H54 (cell line): ENCODE measurements at regions not wholly inside any gene's neighbourhood (a gene's known extent, or its start where the extent isn't known, plus 50 kb on each side); places are given as distances from the start of the nearest gene placed in this dataset.

ENCODE experiments used
- DNase-seq: peaks from one replicate; pipeline ENCODE4 v3.0.0; 2011; ENCODE audit warnings: low spot score, mixed read lengths; ENCODE audit not compliant: insufficient read length
- FAIRE-seq: peaks from 3 replicates; lab custom pipeline; 2011; peaks lifted over from hg19 to GRCh38; lab: Jason Lieb, UNC
- POLR2A ChIP-seq: IDR thresholded peaks from 2 replicates; pipeline ENCODE4 v1.6.1; 2011; ENCODE audit warnings: low read depth, mild to moderate bottlenecking, low read length

DNA sequence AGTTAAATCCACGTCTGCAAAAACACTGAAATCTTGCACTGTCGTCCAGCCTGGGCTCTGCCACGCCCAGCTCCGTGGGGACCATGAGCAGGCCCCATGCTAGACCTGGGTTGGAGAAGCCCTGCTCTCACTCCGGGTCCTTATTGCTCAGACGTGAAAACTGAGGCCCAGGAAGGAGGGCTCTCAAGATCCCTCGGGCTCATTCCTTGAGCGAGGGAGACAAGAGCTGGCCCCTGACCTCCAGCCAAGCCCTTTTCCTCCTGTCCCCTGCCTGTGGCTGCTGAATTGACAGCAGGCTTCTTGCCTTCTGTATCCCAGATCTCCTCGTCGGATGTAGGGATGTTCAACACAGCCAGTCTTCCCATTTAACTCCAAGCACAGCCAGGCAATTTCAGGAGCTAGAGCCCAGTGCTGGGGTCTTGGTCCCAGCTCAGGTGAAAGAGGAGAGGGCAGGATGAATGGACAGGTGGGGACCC lies 109.5 kb downstream of the CPZ start:
- no peak for TF ChIP-seq POLR2A
- DNase-seq (no peak), FAIRE-seq (no peak)

DNA sequence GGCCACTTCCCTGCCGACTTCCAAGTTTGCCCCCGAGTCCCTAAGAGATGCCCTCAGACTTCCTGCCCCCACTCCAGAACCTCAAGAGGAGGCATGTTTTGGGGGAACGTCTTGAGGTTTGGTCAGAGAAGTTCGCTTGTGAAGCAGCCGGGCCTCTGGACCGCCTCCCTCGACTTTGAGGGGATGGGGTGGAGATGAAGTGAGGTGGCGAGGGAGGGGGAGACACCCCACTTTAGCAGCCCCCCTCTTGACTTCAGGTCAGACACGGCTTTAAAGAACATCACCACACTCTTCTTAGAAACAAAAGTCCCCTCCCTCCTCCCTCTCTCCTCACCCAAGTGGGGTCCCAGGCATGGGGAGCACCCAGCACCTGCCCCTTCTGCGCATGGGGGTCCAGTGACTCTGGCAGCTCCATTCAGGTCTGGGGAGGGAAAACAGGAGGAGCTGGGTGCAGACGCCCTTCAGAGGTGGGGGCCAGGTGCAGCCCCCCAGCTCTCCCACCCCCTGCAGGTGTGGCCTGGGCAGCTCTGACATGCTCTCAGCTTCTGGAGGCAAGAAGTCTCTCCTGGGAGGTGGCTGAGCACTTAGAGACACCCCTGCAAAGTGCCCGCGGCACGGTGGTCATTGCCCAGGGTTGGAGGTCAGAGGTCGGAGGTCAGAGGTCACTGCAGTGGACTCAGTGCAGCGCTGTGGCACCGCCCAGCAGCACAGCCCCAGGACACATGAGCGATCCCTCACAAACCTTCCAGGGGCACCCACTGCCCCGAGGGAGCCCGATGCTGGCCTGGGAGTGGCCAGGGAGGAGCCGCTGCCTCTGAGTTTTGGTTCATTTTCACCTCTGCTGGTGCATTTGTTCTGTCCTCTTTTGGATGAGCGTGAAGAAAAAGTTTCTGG lies 108.8 kb downstream of the CPZ start:
- no peak for FAIRE-seq
- no peak for DNase-seq
- no peak for TF ChIP-seq POLR2A

DNA sequence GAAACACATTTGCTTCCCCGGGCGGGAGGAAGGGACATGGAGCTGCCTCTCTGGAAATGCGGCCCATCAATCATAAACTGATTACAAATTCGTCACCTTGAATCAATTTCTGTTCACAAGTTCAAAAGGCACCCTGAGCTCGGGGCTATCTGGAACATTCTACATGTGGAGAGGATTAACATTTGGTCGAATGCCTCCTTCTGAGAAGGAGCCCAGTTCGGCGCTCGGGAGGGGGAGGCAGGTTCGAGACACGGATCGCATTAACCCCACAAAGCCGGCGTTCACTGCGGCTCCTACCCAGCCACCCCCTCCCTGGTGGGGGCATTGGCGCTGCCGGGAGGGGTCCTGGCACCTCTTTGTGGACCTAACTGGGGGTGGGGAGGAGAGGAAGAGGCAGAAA lies 108.0 kb downstream of the CPZ start:
- TF ChIP-seq POLR2A, result no peak
- no peak for FAIRE-seq
- no peak for DNase-seq

DNA sequence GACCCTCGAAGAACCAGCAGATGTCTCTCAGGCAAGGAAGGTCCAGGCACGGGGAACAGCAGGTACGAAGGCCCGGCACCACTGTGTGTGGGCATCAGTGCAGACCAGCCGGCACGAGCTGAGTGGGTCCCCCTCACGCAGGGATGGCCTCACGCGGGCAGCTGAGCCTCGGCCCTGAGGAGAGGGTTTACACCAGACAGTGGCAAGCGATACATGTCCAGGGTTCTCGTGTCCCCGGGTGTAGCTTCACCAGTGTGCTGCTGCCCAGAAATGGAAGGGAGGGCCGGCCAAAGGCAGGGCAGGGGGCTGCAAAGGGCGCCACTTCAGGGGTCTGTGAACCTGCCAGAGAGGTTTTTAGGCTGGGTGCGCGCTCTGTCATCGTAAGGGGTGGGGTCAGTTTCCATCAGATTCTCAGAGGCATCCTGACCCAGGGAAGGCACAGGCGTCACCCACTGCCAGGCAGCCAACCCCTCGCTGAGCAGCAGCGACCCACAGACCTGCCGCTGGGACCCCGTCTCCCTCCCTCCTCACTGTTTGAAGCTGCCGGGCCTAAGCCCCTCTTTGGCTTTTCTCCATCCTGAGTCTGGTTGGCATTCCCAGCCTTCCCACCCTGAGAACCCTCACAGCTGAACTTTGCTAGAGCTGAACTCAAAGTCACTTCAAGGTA lies 107.0 kb downstream of the CPZ start:
- TF ChIP-seq POLR2A, result no peak
- FAIRE-seq (no peak), DNase-seq (no peak)

DNA sequence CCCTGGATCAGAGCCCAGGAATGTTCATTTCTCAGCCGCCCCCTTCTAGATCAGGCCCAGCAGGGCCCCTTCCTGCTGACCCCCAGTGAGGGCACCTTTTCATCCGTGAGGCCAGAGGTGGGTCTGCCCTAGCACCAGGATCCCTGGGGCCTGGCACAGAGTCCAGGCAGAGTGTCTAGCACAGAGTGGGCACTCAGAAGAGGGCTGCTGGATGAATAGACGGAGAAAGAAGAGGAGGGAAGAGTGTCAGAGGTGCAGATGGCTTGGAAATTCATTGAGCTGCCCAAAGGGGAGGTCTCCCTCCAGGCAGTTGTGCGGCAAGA lies 106.5 kb downstream of the CPZ start:
- TF ChIP-seq POLR2A, result no peak
- FAIRE-seq, result no peak
- DNase-seq, result no peak

DNA sequence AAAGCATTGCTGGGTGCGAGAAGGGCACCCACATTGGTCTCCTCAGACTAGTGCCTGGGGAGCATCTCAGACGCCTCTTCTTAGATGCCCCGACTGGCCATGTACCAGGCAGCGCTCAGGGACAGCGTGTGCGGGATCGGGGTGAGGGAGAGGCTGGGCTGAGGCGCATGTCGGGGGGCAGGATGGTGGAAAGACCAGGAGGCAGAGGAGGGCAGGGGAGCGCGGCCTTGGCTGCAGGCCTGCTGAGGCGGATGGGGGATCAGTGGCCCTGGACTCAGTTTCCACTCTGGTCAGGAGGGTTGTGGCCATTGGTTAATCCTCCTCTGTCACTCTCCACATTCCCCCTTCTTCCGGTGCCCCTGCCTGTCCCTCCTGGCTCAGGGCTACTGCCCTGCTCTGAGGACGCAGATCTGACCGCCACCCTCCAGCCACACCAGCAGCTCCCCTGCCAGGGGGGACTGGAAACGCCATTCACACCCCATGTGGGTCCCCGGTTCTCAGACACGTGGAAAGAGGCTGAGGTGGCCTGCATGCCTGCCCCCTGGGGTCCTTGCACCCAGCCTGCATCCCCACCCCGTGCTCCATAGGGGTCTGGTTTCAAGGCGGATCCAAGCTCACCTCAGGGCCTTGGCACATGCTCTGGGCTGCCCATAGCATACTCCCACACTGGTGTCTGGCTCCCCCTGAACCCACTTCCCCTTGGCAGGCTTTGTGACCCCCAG lies 105.9 kb downstream of the CPZ start:
- TF ChIP-seq POLR2A, result no peak

DNA sequence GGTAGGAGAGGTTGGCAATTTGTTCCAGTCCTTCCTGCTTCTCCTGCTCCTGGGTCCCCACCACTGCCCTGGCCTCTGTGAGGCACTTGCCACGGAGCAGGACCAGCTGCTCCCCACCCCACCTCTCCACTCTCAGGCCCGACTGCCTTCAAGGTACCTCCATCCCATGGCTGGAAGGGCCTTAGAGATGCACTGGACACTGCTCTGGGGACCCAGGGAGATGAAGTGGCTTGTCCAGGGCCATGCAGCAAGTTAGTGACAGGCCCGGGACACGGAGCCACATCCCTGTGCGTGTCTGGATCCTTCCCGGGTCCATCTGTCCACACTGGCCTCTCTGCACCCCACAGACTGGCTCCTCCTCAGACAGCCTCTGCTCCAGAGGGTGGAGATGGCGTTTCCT lies 105.3 kb downstream of the CPZ start:
- FAIRE-seq (no peak), DNase-seq (no peak)
- no peak for TF ChIP-seq POLR2A

More for the DNA sequence above, 105.9 kb downstream of the CPZ start:
- FAIRE-seq (no peak), DNase-seq (no peak)

DNA sequence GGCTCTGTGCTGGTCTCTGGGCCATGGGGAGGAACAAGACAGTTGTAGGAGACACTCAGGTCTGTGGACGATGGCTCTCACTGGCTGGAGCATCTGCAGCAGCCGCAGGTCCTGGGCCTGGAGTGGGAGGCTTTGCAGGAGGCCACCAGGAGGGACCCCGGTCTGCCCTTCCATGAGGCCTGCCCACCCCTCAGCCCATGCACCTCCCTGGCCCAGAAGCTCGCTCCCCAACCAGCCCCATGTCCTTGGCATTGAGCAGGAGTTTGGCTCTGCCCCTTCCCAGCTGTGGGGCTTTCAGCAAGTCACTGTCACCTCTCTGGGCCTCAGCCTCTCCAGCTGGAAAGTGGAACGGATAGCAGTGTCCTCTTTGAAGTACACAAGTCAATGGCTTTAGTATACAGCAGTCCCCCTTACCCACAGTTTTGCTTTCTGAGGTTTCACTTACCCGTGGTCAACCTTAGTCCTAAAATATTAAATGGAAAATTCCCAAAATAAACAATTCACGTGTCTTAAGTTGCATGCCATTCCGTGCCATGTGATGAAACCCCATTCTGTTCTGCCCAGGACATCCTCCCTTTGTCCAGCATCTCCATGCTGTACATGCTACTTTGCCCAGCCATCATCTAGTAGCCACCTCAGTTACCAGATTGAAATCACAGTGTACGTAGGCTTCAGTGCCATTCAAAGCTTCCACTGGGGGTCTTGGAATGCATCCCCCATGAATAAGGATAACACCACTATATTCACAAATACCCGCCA lies 104.0 kb downstream of the CPZ start:
- FAIRE-seq (no peak), DNase-seq (no peak)
- TF ChIP-seq POLR2A, result no peak

DNA sequence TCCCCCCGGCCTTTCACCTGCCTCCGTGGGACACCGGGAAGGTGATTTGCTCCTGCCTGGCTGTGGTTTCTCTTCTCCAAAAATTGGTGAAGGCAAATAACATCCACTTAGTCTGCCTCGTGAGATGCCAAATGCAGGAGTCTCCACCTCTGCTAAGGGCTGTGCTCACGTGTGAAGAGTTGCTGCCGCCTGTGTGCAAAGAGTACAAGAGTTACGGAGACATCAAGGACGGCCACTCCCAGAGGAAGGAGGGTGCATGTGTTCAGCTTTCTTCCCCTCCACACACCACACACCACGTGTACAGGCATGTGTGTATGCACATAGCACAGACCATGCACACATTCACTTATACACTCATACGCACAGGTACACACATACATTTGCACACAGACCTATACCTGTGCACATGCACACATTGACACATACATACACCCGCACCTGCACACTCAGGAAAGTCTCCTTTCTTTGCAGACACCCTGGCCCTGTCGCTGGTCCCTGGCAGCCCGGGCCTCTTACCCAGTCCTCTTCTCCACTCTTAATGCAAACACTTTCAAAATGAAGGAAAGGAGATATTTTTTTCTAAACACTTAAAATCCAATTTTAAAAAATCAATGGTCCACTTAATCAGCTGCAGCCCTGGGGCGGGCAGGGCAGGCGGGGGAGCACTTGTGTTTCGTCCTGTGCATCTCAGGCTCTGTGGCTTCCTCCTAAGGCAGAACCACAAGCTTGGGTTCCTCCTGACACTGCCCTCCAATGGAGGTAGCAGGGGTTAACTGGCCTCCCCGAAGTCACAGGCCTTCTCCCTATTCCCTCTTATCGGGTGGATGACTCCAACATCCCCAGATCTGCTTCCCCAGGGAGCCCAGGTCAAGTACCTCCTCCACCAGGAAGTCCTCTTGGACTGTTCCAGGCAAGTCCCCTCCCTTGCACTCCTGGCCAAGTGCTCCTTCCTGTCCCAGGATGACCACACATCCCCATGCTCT lies 103.0 kb downstream of the CPZ start:
- DNase-seq (no peak), FAIRE-seq (no peak)
- TF ChIP-seq POLR2A, result no peak

DNA sequence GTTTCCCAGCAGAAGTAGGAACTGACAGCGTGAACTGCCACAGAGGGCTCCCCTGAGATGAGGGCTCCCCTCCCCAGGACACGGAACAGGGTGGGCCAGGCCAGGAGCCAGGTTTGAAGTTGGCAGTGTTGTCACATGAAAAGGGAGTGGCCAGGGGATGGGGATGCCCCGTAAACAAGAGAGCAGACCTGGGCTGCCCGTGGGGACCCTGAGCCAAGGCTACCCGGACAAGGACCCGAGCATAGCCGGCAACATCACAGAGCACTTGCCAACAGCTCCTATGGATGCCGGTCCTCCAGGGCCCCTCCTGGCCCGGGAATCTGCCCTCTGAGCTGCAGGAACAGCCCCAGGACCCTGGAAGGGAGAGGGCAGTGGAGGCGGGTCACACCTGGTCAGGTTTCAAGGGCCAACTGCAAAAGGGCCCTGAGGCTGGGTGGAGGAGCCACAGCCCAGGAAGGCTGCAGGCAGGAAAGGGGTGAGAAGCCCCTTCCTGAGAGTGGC lies 102.1 kb downstream of the CPZ start:
- FAIRE-seq, result no peak
- no peak for DNase-seq
- TF ChIP-seq POLR2A, result no peak

DNA sequence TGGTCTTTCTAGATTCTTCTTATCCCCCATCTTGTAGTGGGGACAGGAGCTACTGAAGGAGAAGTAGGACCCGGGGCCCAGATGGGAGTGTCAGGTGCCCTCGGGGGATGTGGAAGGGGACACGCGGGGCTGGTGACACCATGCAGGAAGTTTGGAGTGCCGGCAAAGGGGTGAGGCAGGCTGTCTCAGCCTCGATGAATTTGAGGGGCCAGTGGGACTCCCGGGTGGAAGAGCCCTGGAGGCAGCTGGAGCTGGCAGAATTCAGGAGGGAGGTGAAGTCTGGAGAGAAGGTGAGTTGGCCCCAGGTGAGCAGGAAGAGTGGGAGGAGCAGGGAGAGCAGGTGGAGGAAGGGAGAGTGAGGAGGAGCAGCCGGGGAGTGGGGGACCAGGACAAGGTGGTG lies 101.7 kb downstream of the CPZ start:
- no peak for TF ChIP-seq POLR2A
- FAIRE-seq (no peak), DNase-seq (no peak)

DNA sequence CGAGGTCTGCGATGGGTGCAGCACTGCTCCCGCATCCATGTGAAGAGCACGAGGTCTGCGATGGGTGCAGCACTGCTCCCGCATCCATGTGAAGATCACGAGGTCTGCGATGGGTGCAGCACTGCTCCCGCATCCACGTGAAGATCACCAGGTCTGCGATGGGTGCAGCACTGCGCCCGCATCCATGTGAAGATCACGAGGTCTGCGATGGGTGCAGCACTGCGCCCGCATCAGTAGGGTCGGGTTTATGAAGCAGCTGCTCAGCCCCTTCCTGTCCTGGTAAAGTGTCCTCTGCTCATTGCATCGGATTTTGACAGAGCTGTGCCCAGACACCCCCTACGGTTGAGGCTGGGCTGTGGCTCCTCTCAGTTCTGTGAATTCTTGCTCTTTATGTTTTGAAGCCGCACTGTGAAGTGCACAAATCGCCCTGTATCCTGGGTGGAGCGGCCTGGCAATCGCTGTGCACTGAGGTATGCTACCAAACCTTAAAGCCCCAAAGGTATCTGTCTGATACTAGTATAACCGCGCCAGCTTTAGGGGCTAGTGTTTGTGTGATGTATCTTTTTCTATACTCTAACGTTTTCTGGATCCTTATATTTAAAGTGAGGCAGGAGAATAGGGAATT lies 98.7 kb downstream of the CPZ start:
- no peak for TF ChIP-seq POLR2A
- DNase-seq (no peak), FAIRE-seq (no peak)
